Vagina (tissue), 2 donors: ENCODE measurements at regions not wholly inside any gene's neighbourhood (a gene's known extent, or its start where the extent isn't known, plus 50 kb on each side); places are given as distances from the start of the nearest gene placed in this dataset.

Source experiments
- DNase-seq, 2 donors: peaks; one replicate each; pipeline ENCODE4 v3.0.0-alpha.2; 2017; ENCODE audit errors: extremely low spot score in 2 of 2
- H3K27ac ChIP-seq: fragments of 200-600 bp; sonication (generic); one replicate; pipeline ENCODE4 v1.5.1; 2019
- H3K27me3 ChIP-seq: fragments of 200-600 bp; sonication (generic); one replicate; pipeline ENCODE4 v1.5.1; 2019
- H3K36me3 ChIP-seq, 2 donors: fragments of 200-600 bp; sonication (generic); one replicate each; pipeline ENCODE4 v1.5.1; 2017 to 2019
- H3K4me1 ChIP-seq: fragments of 200-600 bp; sonication (generic); one replicate; pipeline ENCODE4 v1.5.1; 2019
- H3K4me3 ChIP-seq, 2 donors: fragments of 200-600 bp; sonication (generic); 1 replicate in 1 of 2; 2 replicates in 1 of 2; pipeline ENCODE4 v1.5.1; 2016 to 2019
- H3K9me3 ChIP-seq: fragments of 200-600 bp; sonication (generic); one replicate; pipeline ENCODE4 v1.5.1; 2019
- POLR2A ChIP-seq, 2 donors: fragments of 450-650 bp; IDR thresholded peaks; one replicate each; pipeline ENCODE4 v1.6.1; 2017; ENCODE audit warnings: antibody characterized with exemption in 2 of 2, mild to moderate bottlenecking in 2 of 2, moderate library complexity in 2 of 2
- POLR2AphosphoS5 ChIP-seq, 2 donors: sonication (generic); formaldehyde crosslinking; IDR thresholded peaks; one replicate each; pipeline ENCODE4 v1.9.0; 2017; ENCODE audit warnings: antibody characterized with exemption in 2 of 2, mild to moderate bottlenecking in 2 of 2, low read depth in 1 of 2; ENCODE audit not compliant: insufficient read depth in 1 of 2
- intact Hi-C: fragments of 100-400 bp; cut with DNase I; formaldehyde crosslinking; loops from one replicate; pipeline ENCODE4 v1.15.1; 2023
- TF ChIP-seq, protein P1 (sequence below), 3 experiments: fragments of 450-650 bp in 2 of 3; fragments of 200-600 bp in 1 of 3; sonication (generic) in 1 of 3; IDR thresholded peaks; one replicate each; pipeline ENCODE4 v1.5.1; 2017 to 2019; ENCODE audit warnings: antibody characterized with exemption in 3 of 3, mild to moderate bottlenecking in 2 of 3, moderate library complexity in 2 of 3

DNA sequence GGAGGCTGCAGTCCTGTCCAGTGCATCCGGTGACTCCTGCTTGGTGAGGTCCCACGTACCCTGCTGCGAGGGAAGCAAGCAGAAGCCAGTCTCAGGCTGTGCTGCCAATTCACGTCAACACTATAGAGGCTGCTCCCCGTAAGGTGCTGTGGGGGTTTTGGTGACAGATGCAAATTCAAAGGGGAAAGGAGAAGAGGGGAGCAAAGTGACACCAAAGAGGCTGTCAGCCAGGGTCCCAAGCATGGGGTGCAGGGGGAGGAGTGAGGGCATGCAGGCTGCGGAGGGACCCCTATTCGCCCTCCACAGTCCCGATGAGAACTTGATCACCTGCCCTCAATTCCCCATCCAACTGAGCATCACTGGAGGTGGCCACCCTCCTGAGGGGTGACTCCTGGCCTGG, 179.4 kb upstream of the HS6ST1 start:
- DNase-seq = peak; percentile 58
- Histone ChIP-seq H3K9me3 (no peaks in the 10 kb centered on the region), H3K27ac (no peak overlapping the region), H3K4me3 (no peak overlapping the region), H3K36me3 (no peaks in the 10 kb centered on the region), H3K4me1 (no peaks in the 10 kb centered on the region), H3K27me3 (no peaks in the 10 kb centered on the region)
- TF ChIP-seq POLR2AphosphoS5 (IDR thresholded peaks at IDR 0.05; ENCODE audit: insufficient read depth in 1 of 2, low read depth in 1 of 2) = no peak
- TF ChIP-seq, protein P1, sequence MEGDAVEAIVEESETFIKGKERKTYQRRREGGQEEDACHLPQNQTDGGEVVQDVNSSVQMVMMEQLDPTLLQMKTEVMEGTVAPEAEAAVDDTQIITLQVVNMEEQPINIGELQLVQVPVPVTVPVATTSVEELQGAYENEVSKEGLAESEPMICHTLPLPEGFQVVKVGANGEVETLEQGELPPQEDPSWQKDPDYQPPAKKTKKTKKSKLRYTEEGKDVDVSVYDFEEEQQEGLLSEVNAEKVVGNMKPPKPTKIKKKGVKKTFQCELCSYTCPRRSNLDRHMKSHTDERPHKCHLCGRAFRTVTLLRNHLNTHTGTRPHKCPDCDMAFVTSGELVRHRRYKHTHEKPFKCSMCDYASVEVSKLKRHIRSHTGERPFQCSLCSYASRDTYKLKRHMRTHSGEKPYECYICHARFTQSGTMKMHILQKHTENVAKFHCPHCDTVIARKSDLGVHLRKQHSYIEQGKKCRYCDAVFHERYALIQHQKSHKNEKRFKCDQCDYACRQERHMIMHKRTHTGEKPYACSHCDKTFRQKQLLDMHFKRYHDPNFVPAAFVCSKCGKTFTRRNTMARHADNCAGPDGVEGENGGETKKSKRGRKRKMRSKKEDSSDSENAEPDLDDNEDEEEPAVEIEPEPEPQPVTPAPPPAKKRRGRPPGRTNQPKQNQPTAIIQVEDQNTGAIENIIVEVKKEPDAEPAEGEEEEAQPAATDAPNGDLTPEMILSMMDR (IDR thresholded peaks at IDR 0.05) = no peak
- TF ChIP-seq POLR2A (IDR thresholded peaks at IDR 0.05) = no peak
- intact Hi-C loops = no loop called here

GRCh38 chr2:128498589-128498988, 179.9 kb upstream of the HS6ST1 start:
- Histone ChIP-seq H3K4me3 (no peak overlapping the region), H3K36me3 (no peaks in the 10 kb centered on the region), H3K9me3 (no peaks in the 10 kb centered on the region), H3K27ac (no peak overlapping the region), H3K27me3 (no peaks in the 10 kb centered on the region), H3K4me1 (no peaks in the 10 kb centered on the region)
- TF ChIP-seq, protein P1 (IDR thresholded peaks at IDR 0.05) = no peak
- no peak for TF ChIP-seq POLR2A (IDR thresholded peaks at IDR 0.05)
- TF ChIP-seq POLR2AphosphoS5 (IDR thresholded peaks at IDR 0.05; ENCODE audit: insufficient read depth in 1 of 2, low read depth in 1 of 2) = no peak
- intact Hi-C loops = no loop called here
- peak in 1 of 2 donors; percentile 71 for DNase-seq

GRCh38 chr2:128499367-128500137, 180.9 kb upstream of the HS6ST1 start:
- Histone ChIP-seq H3K36me3 (no peaks in the 10 kb centered on the region), H3K9me3 (no peaks in the 10 kb centered on the region), H3K4me3 (no peak overlapping the region), H3K27ac (no peak overlapping the region), H3K4me1 (no peaks in the 10 kb centered on the region), H3K27me3 (no peaks in the 10 kb centered on the region)
- intact Hi-C loops = no loop called here
- DNase-seq = peak in 1 of 2 donors; percentile 82
- TF ChIP-seq POLR2A (IDR thresholded peaks at IDR 0.05) = no peak
- TF ChIP-seq, protein P1 (IDR thresholded peaks at IDR 0.05) = no peak
- TF ChIP-seq POLR2AphosphoS5 (IDR thresholded peaks at IDR 0.05; ENCODE audit: insufficient read depth in 1 of 2, low read depth in 1 of 2) = no peak

- Histone ChIP-seq H3K4me3 (no peak overlapping the region), H3K27ac (no peak overlapping the region), H3K36me3 (no peaks in the 10 kb centered on the region), H3K9me3 (no peaks in the 10 kb centered on the region), H3K27me3 (no peaks in the 10 kb centered on the region), H3K4me1 (no peaks in the 10 kb centered on the region)
- intact Hi-C loops = no loop called here
- DNase-seq = peak in 1 of 2 donors; percentile 75
- TF ChIP-seq POLR2A (IDR thresholded peaks at IDR 0.05) (no peak), POLR2AphosphoS5 (IDR thresholded peaks at IDR 0.05; ENCODE audit: insufficient read depth in 1 of 2, low read depth in 1 of 2) (no peak)
- TF ChIP-seq, protein P1 (IDR thresholded peaks at IDR 0.05) = no peak
Observed at GRCh38 chr2:128500138-128500800, 181.6 kb upstream of the HS6ST1 start.
